Thymus (tissue), 11 donors: ENCODE measurements at regions not wholly inside any gene's neighbourhood (a gene's known extent, or its start where the extent isn't known, plus 50 kb on each side); places are given as distances from the start of the nearest gene placed in this dataset.
"Not testable (repeated sequence)": the region's sequence is repeated elsewhere in the genome, so short reads cannot be mapped to it uniquely, and the experiment has no call there.

ENCODE experiments used
- DNase-seq, 9 donors: peaks; one replicate each; pipeline ENCODE4 v3.0.0-alpha.2; 2013; ENCODE audit warnings: low spot score in 9 of 9, low read depth in 6 of 9, missing footprints in 1 of 9
- H3K27ac ChIP-seq, 2 donors: one replicate each; pipeline ENCODE4 v1.5.1; 2013; ENCODE audit warnings: control low read depth in 1 of 2, low read depth in 1 of 2, low read length in 1 of 2, mild to moderate bottlenecking in 1 of 2, moderate library complexity in 1 of 2
- H3K27me3 ChIP-seq, 2 donors: one replicate each; pipeline ENCODE4 v1.5.1; 2013; ENCODE audit warnings: low read length in 1 of 2; ENCODE audit not compliant: control insufficient read depth in 2 of 2, insufficient read depth in 1 of 2
- H3K36me3 ChIP-seq, 2 donors: one replicate each; pipeline ENCODE4 v1.5.1; 2013; ENCODE audit warnings: low read length in 1 of 2, mild to moderate bottlenecking in 1 of 2, moderate library complexity in 1 of 2; ENCODE audit not compliant: control insufficient read depth in 2 of 2, insufficient read depth in 2 of 2
- H3K4me1 ChIP-seq, 2 donors: one replicate each; pipeline ENCODE4 v1.5.1; 2013; ENCODE audit warnings: low read length in 2 of 2; ENCODE audit not compliant: control insufficient read depth in 2 of 2, insufficient read depth in 2 of 2
- H3K4me3 ChIP-seq, 2 donors: one replicate each; pipeline ENCODE4 v1.5.1; 2013; ENCODE audit warnings: low read length in 2 of 2, control low read depth in 1 of 2, mild to moderate bottlenecking in 1 of 2
- H3K9me3 ChIP-seq, 2 donors: one replicate each; pipeline ENCODE4 v1.5.1; 2013; ENCODE audit warnings: low read length in 1 of 2, mild to moderate bottlenecking in 1 of 2; ENCODE audit not compliant: control insufficient read depth in 2 of 2, insufficient read depth in 1 of 2
- WGBS: extraction: QIAGEN DNeasy Blood & Tissue Kit; methylation state at CpG from one replicate; pipeline ENCODE4 v1.1.7; 2013; 5-methylcytosine and 5-hydroxymethylcytosine counted together
- donor health status: healthy.

DNA sequence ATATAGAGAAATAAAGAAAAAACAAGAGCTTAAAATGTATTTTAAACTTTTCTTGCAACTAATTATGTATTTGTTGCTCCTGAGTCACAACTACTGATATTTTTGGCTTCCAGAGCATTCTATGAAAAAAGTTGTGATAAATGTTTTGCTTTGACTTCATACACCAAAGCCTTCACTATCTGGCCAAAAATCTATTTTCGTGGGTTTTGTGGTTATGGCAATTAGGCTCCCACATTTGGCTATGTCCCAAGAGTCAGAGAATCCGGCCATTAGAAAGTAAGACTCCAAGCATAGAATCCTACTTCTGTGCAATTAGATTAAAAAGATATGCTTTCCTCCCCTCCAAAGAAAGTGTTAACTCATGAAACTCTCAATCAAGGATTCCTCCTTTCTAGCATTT, 1456.1 kb upstream of the ACVR2A start:
- no peak overlapping the region for H3K27ac ChIP-seq
- no peaks in the 10 kb centered on the region for H3K27me3 ChIP-seq
- no peak for DNase-seq
- no peaks in the 10 kb centered on the region for H3K36me3 ChIP-seq
- H3K9me3 ChIP-seq, result no peaks in the 10 kb centered on the region
- no peaks in the 10 kb centered on the region for H3K4me1 ChIP-seq
- H3K4me3 ChIP-seq, result no peak overlapping the region
- WGBS, result 8% methylated on average over 2 of the region's 2 CpGs

GRCh38 chr2:146386096-146386495, 1458.7 kb upstream of the ACVR2A start:
- H3K27me3 ChIP-seq, result no peaks in the 10 kb centered on the region
- no peaks in the 10 kb centered on the region for H3K4me1 ChIP-seq
- H3K9me3 ChIP-seq, result no peaks in the 10 kb centered on the region
- 84% methylated on average over 1 of the region's 1 CpG for WGBS
- DNase-seq, result no peak
- H3K27ac ChIP-seq, result no peak overlapping the region
- no peak overlapping the region for H3K4me3 ChIP-seq
- H3K36me3 ChIP-seq, result no peaks in the 10 kb centered on the region

- Histone ChIP-seq H3K4me1 (no peaks in the 10 kb centered on the region), H3K36me3 (no peaks in the 10 kb centered on the region), H3K4me3 (no peak overlapping the region), H3K27me3 (no peaks in the 10 kb centered on the region), H3K27ac (no peak overlapping the region), H3K9me3 (no peaks in the 10 kb centered on the region)
- no peak for DNase-seq
- 75% methylated on average over 5 of the region's 5 CpGs for WGBS
These were observed 1459.8 kb upstream of the ACVR2A start for GRCh38 chr2:146385031-146385430.

DNA sequence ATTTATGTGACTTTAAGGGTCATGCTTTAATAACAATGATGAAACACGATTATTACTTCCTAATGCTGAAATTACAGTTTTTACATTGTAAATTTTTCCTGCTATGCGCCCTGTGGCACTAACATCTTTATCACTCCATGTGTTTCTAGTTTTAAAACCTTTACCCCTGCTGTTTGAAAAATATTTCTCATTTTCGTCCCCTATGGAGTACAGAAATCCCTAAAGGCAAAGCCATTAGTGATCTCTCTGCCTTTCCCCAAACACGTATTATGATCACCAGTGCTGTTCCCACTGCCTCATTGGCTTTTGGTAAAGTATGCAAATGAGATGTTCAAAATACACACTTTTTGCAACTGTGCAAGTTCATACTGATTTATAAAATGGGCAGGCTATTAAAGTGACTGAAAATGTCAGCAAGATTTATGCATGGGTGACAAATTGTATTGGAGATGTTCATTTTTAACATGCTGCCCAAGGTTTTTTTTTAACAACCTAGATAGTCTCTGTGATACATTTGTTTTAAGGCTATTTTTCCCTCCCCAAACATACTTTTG, 1468.2 kb upstream of the ACVR2A start:
- no peaks in the 10 kb centered on the region for H3K36me3 ChIP-seq
- 94% methylated on average over 4 of the region's 4 CpGs for WGBS

DNA sequence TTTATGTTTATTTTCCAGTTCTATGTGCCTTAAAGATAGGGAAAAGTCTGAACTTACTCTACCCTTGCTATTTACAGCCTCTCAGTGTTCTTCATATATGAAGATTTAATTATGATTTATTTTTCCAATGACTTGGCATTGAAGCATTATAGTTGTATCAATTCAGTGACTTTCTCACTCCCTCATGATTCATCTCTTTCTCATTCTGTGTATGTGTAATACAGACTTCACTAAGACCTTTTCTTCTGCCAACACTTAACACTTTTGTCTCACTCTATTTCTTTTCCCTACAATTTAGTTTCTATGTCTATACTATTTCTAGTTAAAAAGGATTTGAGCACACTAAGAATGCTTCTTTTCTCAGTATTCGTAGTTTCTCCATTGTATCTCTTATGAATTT, 1470.3 kb upstream of the ACVR2A start:
- no peak for DNase-seq
- Histone ChIP-seq H3K4me3 (no peak overlapping the region), H3K9me3 (no peaks in the 10 kb centered on the region), H3K27me3 (no peaks in the 10 kb centered on the region), H3K27ac (no peak overlapping the region), H3K4me1 (no peaks in the 10 kb centered on the region), H3K36me3 (no peaks in the 10 kb centered on the region)
- WGBS, result 91% methylated on average over 1 of the region's 1 CpG

More for the DNA sequence above, 1468.2 kb upstream of the ACVR2A start:
- Histone ChIP-seq H3K27ac (no peak overlapping the region), H3K9me3 (no peaks in the 10 kb centered on the region), H3K4me3 (no peak overlapping the region), H3K4me1 (no peaks in the 10 kb centered on the region), H3K27me3 (no peaks in the 10 kb centered on the region)
- no peak for DNase-seq

GRCh38 chr2:146371364-146371763, 1473.5 kb upstream of the ACVR2A start:
- not testable (repeated sequence) for DNase-seq

DNA sequence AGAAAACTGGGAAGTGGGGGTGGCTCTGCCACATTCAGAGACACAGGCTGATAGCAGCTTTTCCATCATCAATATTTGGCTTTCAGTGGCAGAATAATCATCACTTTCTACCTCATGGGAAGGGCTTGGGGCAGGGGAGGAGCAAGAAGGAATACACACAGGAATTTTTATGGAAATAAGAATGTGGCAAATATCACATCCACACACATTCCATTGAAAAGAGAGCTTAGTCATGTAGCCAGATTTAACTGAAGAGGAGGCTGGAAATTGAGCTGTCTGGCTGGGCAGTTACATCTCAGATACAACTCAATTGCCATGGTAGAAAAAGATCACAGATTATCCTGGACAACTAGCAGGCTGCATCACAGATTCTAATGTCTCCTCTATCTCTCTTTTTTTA, 1474.0 kb upstream of the ACVR2A start:
- H3K4me3 ChIP-seq, result no peak overlapping the region
- no peak for DNase-seq
- H3K4me1 ChIP-seq, result no peaks in the 10 kb centered on the region
- no peaks in the 10 kb centered on the region for H3K27me3 ChIP-seq
- no peaks in the 10 kb centered on the region for H3K9me3 ChIP-seq
- H3K36me3 ChIP-seq, result no peaks in the 10 kb centered on the region
- H3K27ac ChIP-seq, result no peak overlapping the region

More at GRCh38 chr2:146371364-146371763, 1473.5 kb upstream of the ACVR2A start:
- WGBS, result 92% methylated on average over 1 of the region's 1 CpG
- not testable (repeated sequence) for H3K4me1 ChIP-seq, H3K4me3 ChIP-seq, H3K9me3 ChIP-seq, H3K36me3 ChIP-seq, H3K27ac ChIP-seq, H3K27me3 ChIP-seq

DNA sequence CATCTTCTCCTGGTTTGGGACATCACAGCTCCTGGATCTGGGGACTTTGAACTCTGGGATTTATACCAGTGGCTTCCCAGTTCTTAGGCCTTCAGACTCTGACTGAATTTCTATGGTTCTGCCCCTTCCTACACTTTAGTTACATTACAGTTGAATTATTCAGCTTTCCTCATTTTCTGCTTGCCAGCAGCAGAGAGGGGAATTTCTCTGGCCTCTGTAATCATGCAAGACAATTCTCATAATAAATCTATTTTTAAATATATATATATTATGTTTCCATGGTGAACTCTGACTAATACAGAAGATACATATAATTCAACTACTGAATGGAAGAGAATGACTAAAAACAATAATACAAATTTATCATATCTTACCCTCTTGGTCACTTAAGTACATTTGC, 1478.6 kb upstream of the ACVR2A start:
- Histone ChIP-seq H3K4me1 (no peaks in the 10 kb centered on the region), H3K4me3 (no peak overlapping the region), H3K27ac (no peak overlapping the region), H3K9me3 (no peaks in the 10 kb centered on the region), H3K36me3 (no peaks in the 10 kb centered on the region), H3K27me3 (no peaks in the 10 kb centered on the region)
- DNase-seq, result no peak

DNA sequence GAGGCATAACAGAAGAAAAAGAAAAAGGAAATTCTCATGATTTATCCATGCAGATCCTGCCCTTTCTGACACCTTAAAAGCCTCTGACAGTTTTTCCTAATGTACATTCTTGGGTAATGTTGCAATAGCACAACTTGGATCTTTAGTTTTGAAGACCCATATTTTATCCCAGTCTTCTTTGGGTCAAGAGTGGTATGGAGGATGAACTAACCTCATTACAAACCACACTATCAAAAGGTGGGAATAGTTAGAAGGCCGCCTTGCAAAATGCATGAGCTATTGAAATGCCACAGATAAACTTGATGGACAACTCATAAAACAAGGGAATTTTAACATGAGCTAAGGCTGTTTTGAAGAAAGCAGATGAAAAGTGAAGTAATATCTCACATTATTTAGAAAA, 1479.8 kb upstream of the ACVR2A start:
- WGBS, result 89% methylated on average over 1 of the region's 1 CpG
- no peak overlapping the region for H3K27ac ChIP-seq
- no peaks in the 10 kb centered on the region for H3K4me1 ChIP-seq
- DNase-seq, result no peak
- H3K27me3 ChIP-seq, result no peaks in the 10 kb centered on the region
- H3K4me3 ChIP-seq, result no peak overlapping the region
- no peaks in the 10 kb centered on the region for H3K36me3 ChIP-seq
- H3K9me3 ChIP-seq, result no peaks in the 10 kb centered on the region

DNA sequence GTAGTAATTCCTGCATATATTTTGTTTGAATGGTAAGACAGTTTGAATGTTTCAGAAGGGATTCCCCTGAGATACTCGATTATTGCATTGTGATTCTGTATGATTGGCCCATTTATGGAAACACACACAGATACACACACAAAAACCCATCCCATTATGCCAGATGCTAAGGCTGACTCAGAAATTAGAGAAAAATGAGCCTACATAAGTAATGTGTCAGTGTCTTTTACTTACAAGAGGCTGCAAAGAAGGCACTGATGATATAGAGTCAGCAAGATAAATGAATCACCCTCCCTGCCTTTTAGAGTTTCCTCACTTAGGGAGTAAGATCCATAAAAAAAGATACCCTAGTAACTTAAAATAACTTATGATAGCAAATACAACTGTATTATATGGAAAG, 1481.1 kb upstream of the ACVR2A start:
- 89% methylated on average over 1 of the region's 1 CpG for WGBS
- Histone ChIP-seq H3K27me3 (no peaks in the 10 kb centered on the region), H3K9me3 (no peaks in the 10 kb centered on the region), H3K4me3 (no peak overlapping the region), H3K36me3 (no peaks in the 10 kb centered on the region), H3K27ac (no peak overlapping the region), H3K4me1 (no peaks in the 10 kb centered on the region)
- no peak for DNase-seq
